Caco-2 (cell line): ENCODE measurements at regions not wholly inside any gene's neighbourhood (a gene's known extent, or its start where the extent isn't known, plus 50 kb on each side); places are given as distances from the start of the nearest gene placed in this dataset.

Experiments
- BruUV-seq: library from RNA; stranded (reverse); fragments of 400-500 nt; replicated peaks from 2 replicates; lab custom pipeline; 2021; lab: Mats Ljungman, UMichigan
- CTCF ChIA-PET: fragments of 300-600 bp; sonication (Branson Sonifier 250); formaldehyde crosslinking; loops from one replicate; lab custom pipeline; 2022; ENCODE audit warnings: antibody characterized with exemption; lab: Charles Lee
- POLR2A ChIA-PET: fragments of 300-600 bp; sonication (Branson Sonifier 250); formaldehyde crosslinking; loops from one replicate; lab custom pipeline; 2022; ENCODE audit warnings: antibody characterized with exemption; lab: Charles Lee
- DNase-seq, 2 experiments: peaks; one replicate each; pipeline versions ENCODE4 v3.0.0 to v3.0.0-alpha.2; 2020 to 2022
- H3K27me3 ChIP-seq: replicated peaks from 2 replicates; pipeline ENCODE4 v1.6.0; 2011; ENCODE audit warnings: low read length; ENCODE audit not compliant: control insufficient read depth, insufficient read depth
- H3K36me3 ChIP-seq: 2 replicates; pipeline ENCODE4 v1.5.1; 2011; ENCODE audit warnings: low read length; ENCODE audit not compliant: control insufficient read depth, insufficient read depth
- H3K4me1 ChIP-seq: fragments of 250-450 bp; sonication (Bioruptor Pico); 2 replicates; pipeline ENCODE4 v1.5.1; 2020; ENCODE audit warnings: mild to moderate bottlenecking
- H3K4me3 ChIP-seq: 2 replicates; pipeline ENCODE4 v1.5.1; 2011; ENCODE audit warnings: low read depth, mild to moderate bottlenecking, control low read depth, low read length
- H3K9me3 ChIP-seq: fragments of 250-450 bp; sonication (Bioruptor Pico); 2 replicates; pipeline ENCODE4 v1.5.1; 2020; ENCODE audit warnings: mild to moderate bottlenecking, moderate library complexity
- H3K27ac Mint-ChIP-seq: one replicate; pipeline ENCODE4 v1.8.0; 2022; ENCODE audit warnings: mixed read lengths; ENCODE audit not compliant: unreplicated experiment
- H3K27me3 Mint-ChIP-seq: one replicate; pipeline ENCODE4 v1.8.0; 2022; ENCODE audit warnings: mixed read lengths; ENCODE audit not compliant: insufficient read depth, unreplicated experiment
- H3K36me3 Mint-ChIP-seq: one replicate; pipeline ENCODE4 v1.8.0; 2022; ENCODE audit warnings: mild to moderate bottlenecking, mixed read lengths; ENCODE audit not compliant: insufficient read depth, unreplicated experiment
- H3K4me1 Mint-ChIP-seq: one replicate; pipeline ENCODE4 v1.8.0; 2022; ENCODE audit warnings: low read depth, mixed read lengths; ENCODE audit not compliant: unreplicated experiment
- H3K4me3 Mint-ChIP-seq: one replicate; pipeline ENCODE4 v1.8.0; 2022; ENCODE audit warnings: mild to moderate bottlenecking, moderate library complexity, mixed read lengths; ENCODE audit not compliant: unreplicated experiment
- H3K9me3 Mint-ChIP-seq: one replicate; pipeline ENCODE4 v1.8.0; 2022; ENCODE audit warnings: mixed read lengths; ENCODE audit not compliant: unreplicated experiment
- intact Hi-C: fragments of 100-400 bp; cut with micrococcal nuclease; formaldehyde crosslinking; loops from one replicate; pipeline ENCODE4 v1.10.0; 2022; ENCODE audit not compliant: unreplicated experiment
- TF ChIP-seq, protein P1 (sequence below), 2 experiments: fragments of 200-600 bp in 1 of 2; IDR thresholded peaks; 1 replicate in 1 of 2; 2 replicates in 1 of 2; pipeline versions ENCODE4 v1.5.1 to v1.8.0; 2011 to 2022; ENCODE audit warnings: antibody characterized with exemption in 1 of 2, control low read depth in 1 of 2, inconsistent platforms in 1 of 2, low read depth in 1 of 2, low read length in 1 of 2, mild to moderate bottlenecking in 1 of 2, moderate library complexity in 1 of 2; ENCODE audit not compliant: insufficient read depth in 1 of 2, severe bottlenecking in 1 of 2, unreplicated experiment in 1 of 2

DNA sequence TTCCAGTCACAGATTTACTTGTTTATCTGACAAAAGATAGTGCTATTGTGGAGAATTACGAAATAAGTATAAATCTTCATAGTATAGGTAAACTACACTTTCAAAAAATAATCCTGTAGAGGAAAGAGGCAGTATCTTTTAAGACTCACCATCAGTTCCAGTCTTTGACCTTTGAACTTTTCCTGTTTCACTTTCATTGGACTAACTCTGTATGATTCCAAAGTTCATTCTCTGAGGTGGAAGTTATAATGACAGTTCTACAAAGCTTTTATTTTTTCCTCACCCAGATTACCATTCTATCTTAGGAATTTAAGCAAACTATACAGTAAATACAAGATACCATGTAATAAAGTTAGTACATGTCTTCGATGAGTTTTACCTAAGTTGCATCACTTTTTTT is 901.3 kb upstream of the SEMA6A start:
- Mint-ChIP-seq H3K36me3 (no peaks in the 10 kb centered on the region), H3K27me3 (no peaks in the 10 kb centered on the region), H3K4me3 (no peak overlapping the region), H3K9me3 (no peaks in the 10 kb centered on the region), H3K27ac (no peak overlapping the region), H3K4me1 (no peaks in the 10 kb centered on the region)
- Histone ChIP-seq H3K4me1 (peaks cover 14% of the 10 kb centered on the region), H3K36me3 (no peaks in the 10 kb centered on the region), H3K9me3 (no peaks in the 10 kb centered on the region), H3K4me3 (no peak overlapping the region), H3K27me3 (no peaks in the 10 kb centered on the region)
- POLR2A ChIA-PET, result no interaction called here
- CTCF ChIA-PET, result interaction anchor here (1.6 kb wide), 1 partner anchor 21 kb away, joined by 11 read pairs; no protein-coding TSS in a partner anchor
- TF ChIP-seq, protein P1, sequence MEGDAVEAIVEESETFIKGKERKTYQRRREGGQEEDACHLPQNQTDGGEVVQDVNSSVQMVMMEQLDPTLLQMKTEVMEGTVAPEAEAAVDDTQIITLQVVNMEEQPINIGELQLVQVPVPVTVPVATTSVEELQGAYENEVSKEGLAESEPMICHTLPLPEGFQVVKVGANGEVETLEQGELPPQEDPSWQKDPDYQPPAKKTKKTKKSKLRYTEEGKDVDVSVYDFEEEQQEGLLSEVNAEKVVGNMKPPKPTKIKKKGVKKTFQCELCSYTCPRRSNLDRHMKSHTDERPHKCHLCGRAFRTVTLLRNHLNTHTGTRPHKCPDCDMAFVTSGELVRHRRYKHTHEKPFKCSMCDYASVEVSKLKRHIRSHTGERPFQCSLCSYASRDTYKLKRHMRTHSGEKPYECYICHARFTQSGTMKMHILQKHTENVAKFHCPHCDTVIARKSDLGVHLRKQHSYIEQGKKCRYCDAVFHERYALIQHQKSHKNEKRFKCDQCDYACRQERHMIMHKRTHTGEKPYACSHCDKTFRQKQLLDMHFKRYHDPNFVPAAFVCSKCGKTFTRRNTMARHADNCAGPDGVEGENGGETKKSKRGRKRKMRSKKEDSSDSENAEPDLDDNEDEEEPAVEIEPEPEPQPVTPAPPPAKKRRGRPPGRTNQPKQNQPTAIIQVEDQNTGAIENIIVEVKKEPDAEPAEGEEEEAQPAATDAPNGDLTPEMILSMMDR (IDR thresholded peaks at IDR 0.05; ENCODE audit: insufficient read depth in 1 of 2, low read depth in 1 of 2, low read length in 1 of 2, severe bottlenecking in 1 of 2, unreplicated experiment in 1 of 2), result no peak
- peak in 1 of 2 experiments; percentile 10 for DNase-seq
- no TSS peak for BruUV-seq
- intact Hi-C loops, result loop anchor here (1.0 kb wide), 1 partner anchor 11 kb away; no protein-coding TSS in a partner anchor

DNA sequence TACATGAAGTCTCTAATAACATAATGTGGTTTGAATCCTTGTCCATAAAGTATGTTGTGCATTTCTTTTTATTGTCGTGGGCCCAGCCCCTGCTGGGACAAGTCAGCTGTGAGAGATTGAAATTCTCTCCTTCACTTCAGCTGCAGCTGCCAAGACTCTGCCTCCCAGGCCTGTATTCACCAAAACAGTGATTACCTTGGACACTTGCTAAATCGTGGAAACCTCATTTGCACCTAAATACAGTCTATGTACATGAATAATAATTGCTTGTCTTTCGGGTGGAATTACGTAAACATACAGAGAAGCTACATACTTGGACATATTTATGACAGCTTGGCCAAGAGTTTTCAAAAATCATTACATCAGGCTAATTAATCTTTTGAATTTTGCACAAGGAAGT is 898.5 kb upstream of the SEMA6A start:
- Mint-ChIP-seq H3K27me3 (no peaks in the 10 kb centered on the region), H3K9me3 (no peaks in the 10 kb centered on the region), H3K27ac (no peak overlapping the region), H3K36me3 (no peaks in the 10 kb centered on the region), H3K4me1 (no peaks in the 10 kb centered on the region), H3K4me3 (no peak overlapping the region)
- no peak overlapping the region for H3K4me3 ChIP-seq
- POLR2A ChIA-PET, result no interaction called here
- CTCF ChIA-PET, result no interaction called here
- H3K9me3 ChIP-seq, result no peaks in the 10 kb centered on the region
- TF ChIP-seq, protein P1 (IDR thresholded peaks at IDR 0.05; ENCODE audit: insufficient read depth in 1 of 2, low read depth in 1 of 2, low read length in 1 of 2, severe bottlenecking in 1 of 2, unreplicated experiment in 1 of 2), result no peak
- no peaks in the 10 kb centered on the region for H3K27me3 ChIP-seq
- intact Hi-C loops, result no loop called here
- H3K36me3 ChIP-seq, result no peaks in the 10 kb centered on the region
- BruUV-seq, result no TSS peak
- H3K4me1 ChIP-seq, result peaks cover 14% of the 10 kb centered on the region
- DNase-seq, result no peak

DNA sequence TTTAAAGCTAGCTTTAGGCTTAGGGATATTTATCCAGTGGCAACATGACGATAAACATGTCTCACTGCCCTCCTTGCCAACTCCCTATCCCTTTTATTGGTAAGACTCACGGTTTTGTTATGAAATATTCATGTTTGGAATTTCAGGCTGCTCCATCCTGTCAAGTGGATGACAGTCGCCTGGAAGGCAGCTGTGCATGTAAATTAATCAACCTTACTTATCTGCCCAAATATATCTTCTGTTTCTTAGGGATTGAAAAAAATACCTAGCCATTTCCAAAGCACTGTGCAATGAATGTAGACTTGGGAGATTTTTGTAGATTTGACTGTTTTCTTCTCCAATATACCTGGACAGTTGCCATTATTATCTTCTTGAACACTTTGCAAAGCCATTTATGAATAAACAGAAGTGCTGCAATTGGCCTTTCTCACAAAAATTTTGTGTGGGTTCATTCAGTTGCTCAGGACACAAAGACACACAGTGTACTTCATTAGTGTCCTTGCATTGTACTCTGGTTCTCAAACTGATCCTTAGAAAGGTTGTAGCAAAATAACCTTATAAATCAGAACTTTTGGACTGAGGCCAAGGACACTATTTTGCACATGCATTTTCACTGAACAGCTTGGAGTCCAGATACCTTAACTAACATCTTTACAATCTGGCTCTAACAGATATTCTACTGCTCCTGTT is 889.4 kb upstream of the SEMA6A start:
- no TSS peak for BruUV-seq
- no peak overlapping the region for H3K4me3 Mint-ChIP-seq
- no peaks in the 10 kb centered on the region for H3K36me3 Mint-ChIP-seq
- CTCF ChIA-PET, result no interaction called here
- Histone ChIP-seq H3K4me1 (no peaks in the 10 kb centered on the region), H3K27me3 (no peaks in the 10 kb centered on the region), H3K4me3 (no peak overlapping the region), H3K36me3 (no peaks in the 10 kb centered on the region), H3K9me3 (no peaks in the 10 kb centered on the region)
- H3K9me3 Mint-ChIP-seq, result no peaks in the 10 kb centered on the region
- H3K27ac Mint-ChIP-seq, result no peak overlapping the region
- no peaks in the 10 kb centered on the region for H3K27me3 Mint-ChIP-seq
- H3K4me1 Mint-ChIP-seq, result no peaks in the 10 kb centered on the region
- TF ChIP-seq, protein P1 (IDR thresholded peaks at IDR 0.05; ENCODE audit: insufficient read depth in 1 of 2, low read depth in 1 of 2, low read length in 1 of 2, severe bottlenecking in 1 of 2, unreplicated experiment in 1 of 2), result no peak
- POLR2A ChIA-PET, result no interaction called here
- DNase-seq, result no peak
- intact Hi-C loops, result no loop called here
